GM18873 (cell line): ENCODE measurements at regions not wholly inside any gene's neighbourhood (a gene's known extent, or its start where the extent isn't known, plus 50 kb on each side); places are given as distances from the start of the nearest gene placed in this dataset.

ENCODE experiments used
- ATAC-seq: cut with Tn5 transposase; IDR thresholded peaks from one replicate; pipeline ENCODE4 v1.9.1; 2021; ENCODE audit warnings: mild to moderate bottlenecking, moderate library complexity, moderate number of reproducible peaks; ENCODE audit not compliant: unreplicated experiment, low FRiP score

GRCh38 chr1:228913626-228914414, 178.5 kb downstream of the RHOU start:
- ATAC-seq, result no peak

GRCh38 chr1:228914700-228915099, 179.4 kb downstream of the RHOU start:
- ATAC-seq, result no peak

- no peak for ATAC-seq
Measured at GRCh38 chr1:228917342-228917741, 182.1 kb downstream of the RHOU start.

GRCh38 chr1:228917755-228918154, 182.5 kb downstream of the RHOU start:
- no peak for ATAC-seq

GRCh38 chr1:228918335-228918734, 183.1 kb downstream of the RHOU start:
- no peak for ATAC-seq

- ATAC-seq, result no peak
Measured at GRCh38 chr1:228919914-228920313, 184.6 kb downstream of the RHOU start.

- no peak for ATAC-seq
Measured at GRCh38 chr1:228920831-228921230, 185.6 kb downstream of the RHOU start.

GRCh38 chr1:228921481-228921880, 186.2 kb downstream of the RHOU start:
- ATAC-seq, result no peak

GRCh38 chr1:228922722-228923376, 187.6 kb downstream of the RHOU start:
- ATAC-seq, result no peak

GRCh38 chr1:228923973-228924686, 188.9 kb downstream of the RHOU start:
- ATAC-seq, result no peak

GRCh38 chr1:228925691-228926090, 190.4 kb downstream of the RHOU start:
- no peak for ATAC-seq

GRCh38 chr1:228927421-228927820, 192.1 kb downstream of the RHOU start:
- ATAC-seq, result no peak

GRCh38 chr1:228927946-228928898, 192.9 kb downstream of the RHOU start:
- no peak for ATAC-seq

- no peak for ATAC-seq
Measured at GRCh38 chr1:228929476-228930027, 194.3 kb downstream of the RHOU start.

- ATAC-seq, result no peak
Measured at GRCh38 chr1:228930479-228930957, 195.2 kb downstream of the RHOU start.

GRCh38 chr1:228933753-228934152, 198.5 kb downstream of the RHOU start:
- no peak for ATAC-seq

- no peak for ATAC-seq
Measured at GRCh38 chr1:228935198-228935663, 200.0 kb downstream of the RHOU start.

GRCh38 chr1:228935855-228936727, 200.8 kb downstream of the RHOU start:
- no peak for ATAC-seq

GRCh38 chr1:228936881-228937280, 201.6 kb downstream of the RHOU start:
- no peak for ATAC-seq
